H4 (cell line): ENCODE measurements at regions not wholly inside any gene's neighbourhood (a gene's known extent, or its start where the extent isn't known, plus 50 kb on each side); places are given as distances from the start of the nearest gene placed in this dataset.
A peak's percentile ranks its signal among the peaks of the same experiment; 100 is the strongest.

Source experiments
- DNase-seq: peaks from one replicate; pipeline ENCODE4 v3.0.0-alpha.2; 2015; ENCODE audit warnings: low spot score

- no peak for DNase-seq
These were observed 372.5 kb upstream of the SYT4 start for GRCh38 chr18:43649649-43650357.

GRCh38 chr18:43650426-43650825 lies 373.1 kb upstream of the SYT4 start:
- DNase-seq, result no peak

GRCh38 chr18:43651057-43651456 lies 373.8 kb upstream of the SYT4 start:
- no peak for DNase-seq

- DNase-seq, result no peak
These were observed 379.3 kb upstream of the SYT4 start for GRCh38 chr18:43656547-43656946.

GRCh38 chr18:43661570-43661969 lies 384.3 kb upstream of the SYT4 start:
- peak; percentile 86 for DNase-seq

GRCh38 chr18:43662657-43663056 lies 385.4 kb upstream of the SYT4 start:
- DNase-seq, result peak; percentile 51

- no peak for DNase-seq
These were observed 385.9 kb upstream of the SYT4 start for GRCh38 chr18:43663159-43663558.

- no peak for DNase-seq
These were observed 387.3 kb upstream of the SYT4 start for GRCh38 chr18:43664487-43665008.

GRCh38 chr18:43665105-43665788 lies 388.0 kb upstream of the SYT4 start:
- peak; percentile 31 for DNase-seq

GRCh38 chr18:43668866-43669265 lies 391.6 kb upstream of the SYT4 start:
- DNase-seq, result no peak

GRCh38 chr18:43671431-43671830 lies 394.1 kb upstream of the SYT4 start:
- no peak for DNase-seq

- no peak for DNase-seq
These were observed 402.8 kb upstream of the SYT4 start for GRCh38 chr18:43680096-43680495.

- DNase-seq, result peak; percentile 32
These were observed 404.4 kb upstream of the SYT4 start for GRCh38 chr18:43681661-43682060.

GRCh38 chr18:43682196-43682595 lies 404.9 kb upstream of the SYT4 start:
- DNase-seq, result no peak

- DNase-seq, result no peak
These were observed 409.4 kb upstream of the SYT4 start for GRCh38 chr18:43686709-43687108.

GRCh38 chr18:43692099-43692690 lies 414.9 kb upstream of the SYT4 start:
- peak; percentile 57 for DNase-seq

- DNase-seq, result no peak
These were observed 425.1 kb upstream of the SYT4 start for GRCh38 chr18:43702399-43702798.

GRCh38 chr18:43703050-43703449 lies 425.8 kb upstream of the SYT4 start:
- DNase-seq, result no peak

GRCh38 chr18:43705850-43706249 lies 428.6 kb upstream of the SYT4 start:
- DNase-seq, result no peak

GRCh38 chr18:43710135-43710534 lies 432.8 kb upstream of the SYT4 start:
- DNase-seq, result no peak

GRCh38 chr18:43714343-43715010 lies 437.2 kb upstream of the SYT4 start:
- no peak for DNase-seq

- no peak for DNase-seq
These were observed 442.0 kb upstream of the SYT4 start for GRCh38 chr18:43719267-43719795.
